Embryonic facial prominence (tissue), 1 donor: ENCODE measurements at regions not wholly inside any gene's neighbourhood (a gene's known extent, or its start where the extent isn't known, plus 50 kb on each side); places are given as distances from the start of the nearest gene placed in this dataset.
A peak's percentile ranks its signal among the peaks of the same experiment; 100 is the strongest.

Experiments
- DNase-seq: peaks from one replicate; pipeline ENCODE4 v3.0.0-alpha.2; 2016; ENCODE audit errors: extremely low spot score

DNA sequence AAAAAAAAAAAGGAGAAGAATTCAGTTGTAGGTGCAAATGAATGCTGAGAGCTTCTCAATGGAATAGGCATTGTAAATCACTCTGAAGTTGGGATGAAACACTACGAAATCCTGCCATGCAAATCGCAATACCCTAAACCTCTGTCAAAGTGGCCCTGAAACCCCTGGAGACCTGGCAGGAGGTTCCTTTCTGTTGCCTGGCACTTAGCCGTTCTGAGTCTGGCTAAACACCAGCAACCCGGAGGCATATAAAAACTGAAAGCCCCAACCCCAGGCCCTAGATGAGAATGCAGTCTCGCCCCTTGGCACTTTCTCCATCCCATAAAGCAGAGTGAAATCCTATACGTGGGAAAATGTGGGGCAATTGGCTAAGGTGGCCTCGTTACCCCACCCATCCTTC lies 151.5 kb upstream of the PARP11 start:
- no peak for DNase-seq

DNA sequence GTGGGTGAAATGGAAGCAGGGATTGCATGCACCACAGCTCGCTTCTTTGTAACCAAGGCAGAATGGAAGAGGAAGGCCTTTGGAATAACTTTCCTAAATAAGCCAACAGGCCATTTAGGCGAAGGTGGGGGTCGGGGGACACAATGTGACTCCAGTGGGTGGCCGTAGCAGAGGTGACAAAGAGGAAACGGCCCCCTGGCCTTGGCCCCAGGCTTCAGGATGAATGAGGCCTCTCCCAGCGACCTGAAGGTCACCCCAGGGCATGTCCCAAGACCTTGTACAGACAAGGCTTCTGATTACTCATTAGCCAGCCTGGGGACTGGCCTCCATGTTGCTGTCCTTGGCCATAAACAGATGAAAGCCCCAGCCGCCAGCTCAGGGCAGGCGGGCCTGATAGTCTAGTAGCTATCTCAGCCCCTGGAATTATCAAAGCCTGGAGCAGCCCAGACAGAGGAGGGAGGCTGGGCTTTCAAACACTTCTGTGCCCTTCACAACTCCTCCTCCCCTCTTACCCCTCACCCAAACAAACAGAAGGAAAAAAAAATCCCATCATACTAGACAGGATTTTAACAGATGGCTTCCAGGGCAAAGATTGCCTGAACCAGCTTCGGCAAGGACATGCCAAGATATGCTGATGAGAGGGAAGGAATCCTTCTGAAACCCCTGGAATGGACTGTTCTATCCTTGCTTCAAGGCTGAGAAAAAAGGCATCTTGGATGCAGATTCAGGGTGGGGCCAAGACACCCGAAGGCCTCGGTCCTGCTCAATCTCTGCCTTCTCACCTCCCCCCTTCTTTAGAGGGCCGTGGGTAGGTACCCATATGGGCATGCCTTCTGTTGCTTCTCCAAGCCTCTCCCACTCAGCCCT lies 142.3 kb upstream of the PARP11 start:
- peak; percentile 5 for DNase-seq

- DNase-seq: no peak
Observed at GRCh38 chr12:4014858-4015224, 141.6 kb upstream of the PARP11 start.

- peak; percentile 5 for DNase-seq
Observed at GRCh38 chr12:4014444-4014843, 141.2 kb upstream of the PARP11 start.

- peak; percentile 5 for DNase-seq
Observed at GRCh38 chr12:4012977-4013968, 140.1 kb upstream of the PARP11 start.

DNA sequence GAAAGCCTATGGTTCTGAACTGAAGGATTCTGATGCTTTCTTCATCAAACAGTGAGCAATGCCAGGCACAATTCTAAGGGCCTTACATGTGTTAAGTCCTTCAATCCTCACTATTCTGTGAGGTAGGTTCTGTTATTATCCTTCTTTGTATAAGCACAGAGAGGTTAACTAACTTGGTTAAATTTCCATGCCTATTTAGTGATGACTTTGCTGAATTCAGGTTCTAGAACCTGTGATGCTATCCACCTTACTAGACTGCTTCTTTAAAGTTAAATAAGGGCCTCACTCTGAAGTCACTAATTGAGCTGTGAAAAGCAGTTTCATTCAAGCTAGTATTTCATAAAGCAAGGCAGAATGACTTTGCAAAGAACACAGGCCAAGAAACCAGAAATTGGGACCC lies 138.9 kb upstream of the PARP11 start:
- peak; percentile 4 for DNase-seq

DNA sequence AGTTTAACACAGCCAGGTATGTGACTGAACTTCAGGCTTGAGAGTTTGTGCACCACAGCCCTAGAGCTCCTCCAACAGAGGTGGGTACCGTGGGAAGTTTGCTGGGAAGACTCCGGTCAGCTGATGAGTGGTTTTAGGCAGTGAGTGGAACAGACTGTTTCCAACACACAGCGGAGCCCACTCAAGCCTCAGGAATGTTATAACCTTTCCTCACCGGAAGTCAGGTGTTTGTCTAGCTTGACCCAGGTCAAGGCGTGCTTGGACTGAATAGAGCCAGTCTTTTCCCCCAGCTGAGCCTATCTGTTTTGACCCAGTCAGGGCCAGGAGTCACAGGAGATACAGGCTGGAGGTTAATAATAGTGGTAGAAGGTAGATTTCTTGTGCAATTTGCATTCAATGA lies 138.4 kb upstream of the PARP11 start:
- peak; percentile 1 for DNase-seq

GRCh38 chr12:4009979-4010704 lies 136.9 kb upstream of the PARP11 start:
- DNase-seq: peak; percentile 4

DNA sequence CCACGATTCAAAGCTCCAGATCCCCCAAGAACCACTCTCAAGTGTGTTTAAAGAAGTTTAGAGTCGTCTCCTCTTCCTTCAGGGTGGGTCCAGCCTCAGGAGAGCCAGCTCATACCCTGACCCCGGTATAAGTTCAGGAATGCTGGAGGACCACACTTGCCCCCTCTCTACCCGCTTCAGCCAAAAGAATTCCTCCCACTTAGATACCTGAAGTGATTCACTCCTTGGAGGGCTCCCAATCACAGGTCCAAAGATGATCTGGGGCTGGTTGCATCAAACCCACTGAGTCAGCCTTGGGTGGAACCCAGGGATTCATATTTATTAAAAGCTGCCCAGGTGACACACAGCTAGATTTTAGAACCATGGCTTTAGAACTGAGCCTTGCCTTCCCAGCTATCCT lies 133.5 kb upstream of the PARP11 start:
- no peak for DNase-seq

GRCh38 chr12:4005851-4006430 lies 132.7 kb upstream of the PARP11 start:
- peak; percentile 4 for DNase-seq

DNA sequence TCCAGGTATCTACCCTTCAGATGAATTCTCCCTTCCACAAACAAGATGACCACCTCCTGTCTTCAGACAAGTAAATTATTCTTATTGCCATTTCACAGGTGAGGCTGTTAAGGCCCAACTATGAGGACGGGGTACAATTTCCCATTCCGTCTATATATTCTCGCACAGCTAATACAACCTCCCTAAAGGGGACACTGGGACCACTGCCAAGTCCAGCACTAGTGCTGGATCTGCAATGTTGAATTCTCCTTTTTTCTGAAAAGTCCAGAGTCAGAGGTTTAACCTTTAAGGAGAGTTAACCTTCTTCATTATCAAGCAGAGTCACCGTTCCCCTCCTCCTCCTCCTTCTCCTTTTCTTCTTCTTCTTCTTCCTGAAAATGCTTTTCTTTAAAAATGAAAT lies 130.4 kb upstream of the PARP11 start:
- peak; percentile 3 for DNase-seq

DNA sequence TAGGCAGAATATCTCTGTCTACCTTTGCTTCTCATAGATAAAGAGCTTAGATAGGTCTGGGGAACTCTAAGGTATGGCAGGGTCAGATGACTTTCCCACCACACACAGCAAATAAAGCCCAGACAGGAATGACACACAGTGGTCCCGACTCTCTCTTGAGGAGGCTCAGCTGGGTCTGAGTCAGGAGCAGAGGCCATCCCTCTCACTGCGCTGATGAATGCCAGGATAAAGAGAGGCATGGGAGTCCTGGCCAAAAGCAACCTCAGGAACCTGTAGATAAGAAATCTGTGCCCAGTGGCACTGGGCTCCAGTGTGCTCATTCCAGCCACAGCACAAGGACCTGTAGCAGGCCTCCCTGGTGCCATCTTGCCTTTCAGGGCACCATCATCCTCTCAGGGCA lies 129.4 kb upstream of the PARP11 start:
- no peak for DNase-seq

GRCh38 chr12:4001841-4002240 lies 128.6 kb upstream of the PARP11 start:
- DNase-seq: no peak

DNA sequence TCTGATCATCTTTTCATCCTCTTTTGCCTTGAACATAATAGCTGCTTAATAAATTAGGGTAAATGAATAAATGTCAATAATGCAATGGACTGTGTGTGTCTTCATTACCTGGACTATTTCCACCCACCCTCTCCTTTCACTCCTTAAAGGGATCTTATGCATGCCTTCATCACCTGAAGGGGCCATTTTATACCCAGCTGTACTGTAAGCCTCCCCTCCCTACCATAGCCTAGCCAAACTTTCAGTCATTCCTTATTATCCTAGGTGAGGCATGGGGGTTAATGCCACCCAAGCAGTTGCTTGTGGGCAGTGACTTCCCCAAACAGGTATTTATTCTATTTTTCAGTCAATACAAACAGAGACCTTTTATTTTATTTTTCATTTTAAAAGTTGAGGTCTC lies 127.8 kb upstream of the PARP11 start:
- DNase-seq: peak; percentile 1

DNA sequence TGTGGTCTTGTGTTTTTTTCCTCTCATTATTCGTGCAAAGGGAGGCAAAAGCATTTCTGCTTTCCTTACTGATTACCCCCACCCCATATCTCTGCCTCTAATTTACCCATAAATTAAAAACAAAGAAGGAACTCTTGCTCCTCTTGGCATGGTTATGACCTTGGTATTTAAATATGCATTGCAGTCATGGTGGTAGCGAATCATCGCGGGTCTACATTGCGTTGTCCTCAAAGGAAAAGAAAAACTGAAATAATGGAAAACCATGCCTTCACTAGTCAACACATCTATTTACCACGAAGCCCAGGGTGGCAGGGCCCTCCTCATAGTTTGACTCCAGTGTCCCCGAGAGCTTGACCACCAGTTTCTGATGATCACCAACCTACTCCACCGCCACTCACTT lies 126.7 kb upstream of the PARP11 start:
- no peak for DNase-seq

DNA sequence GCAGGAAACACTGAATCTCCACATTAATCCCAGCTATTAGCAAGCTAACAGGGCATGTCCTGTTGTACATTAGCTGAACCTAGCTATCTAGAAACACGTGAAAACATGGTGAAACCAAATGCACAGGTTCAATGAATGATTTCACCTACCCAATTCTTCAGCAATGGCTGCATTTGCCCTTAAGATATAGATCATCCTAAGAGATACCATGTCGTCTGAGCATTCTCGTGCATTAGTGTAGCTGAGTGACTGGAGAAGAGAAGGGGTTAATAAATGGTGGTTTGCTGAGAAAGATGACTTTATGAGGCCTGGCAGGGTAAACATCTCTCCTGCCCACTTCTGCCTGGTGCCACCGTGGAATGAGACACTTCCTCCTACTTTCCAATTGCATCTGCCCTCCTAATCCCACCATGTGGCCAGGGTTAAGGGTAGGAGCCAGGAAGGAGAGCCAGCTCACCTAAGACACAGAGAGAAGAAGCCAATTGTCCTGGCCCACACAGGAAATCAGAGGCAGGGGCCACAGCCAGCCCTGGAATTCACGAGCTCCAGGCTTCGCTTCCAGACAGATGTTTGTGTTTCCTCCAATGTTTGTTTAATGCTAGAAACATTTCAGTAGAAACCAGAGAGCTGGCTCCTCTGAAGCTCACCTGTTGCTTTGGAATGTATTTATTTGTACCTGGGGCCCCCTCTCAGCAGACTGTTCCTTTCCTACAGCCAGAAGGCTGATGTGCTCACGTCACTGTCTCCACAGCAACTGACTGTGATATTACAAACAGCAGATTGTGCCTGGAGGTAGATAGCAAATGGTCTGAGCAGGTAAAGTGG lies 126.0 kb upstream of the PARP11 start:
- DNase-seq: peak; percentile 75

GRCh38 chr12:3998397-3998796 lies 125.2 kb upstream of the PARP11 start:
- peak; percentile 5 for DNase-seq

DNA sequence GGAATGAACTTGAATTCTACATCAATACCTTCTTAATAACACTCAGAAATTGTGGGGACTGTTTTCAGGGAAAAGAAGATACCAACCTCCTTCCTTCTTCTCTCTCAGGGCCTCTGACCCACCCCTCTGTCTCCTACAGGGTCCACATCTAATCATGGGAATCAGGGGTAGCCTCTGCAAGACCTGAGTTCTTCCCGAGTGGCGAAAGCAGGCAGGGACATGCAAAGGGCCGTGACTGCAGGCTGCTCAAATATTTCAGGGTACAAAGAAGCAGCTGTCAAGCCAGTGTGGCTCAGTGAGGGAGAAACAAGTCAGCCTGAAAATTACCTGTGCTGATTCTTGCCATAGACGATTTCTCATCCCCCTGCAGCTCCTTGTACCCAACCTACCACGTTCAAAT lies 123.1 kb upstream of the PARP11 start:
- DNase-seq: no peak

DNA sequence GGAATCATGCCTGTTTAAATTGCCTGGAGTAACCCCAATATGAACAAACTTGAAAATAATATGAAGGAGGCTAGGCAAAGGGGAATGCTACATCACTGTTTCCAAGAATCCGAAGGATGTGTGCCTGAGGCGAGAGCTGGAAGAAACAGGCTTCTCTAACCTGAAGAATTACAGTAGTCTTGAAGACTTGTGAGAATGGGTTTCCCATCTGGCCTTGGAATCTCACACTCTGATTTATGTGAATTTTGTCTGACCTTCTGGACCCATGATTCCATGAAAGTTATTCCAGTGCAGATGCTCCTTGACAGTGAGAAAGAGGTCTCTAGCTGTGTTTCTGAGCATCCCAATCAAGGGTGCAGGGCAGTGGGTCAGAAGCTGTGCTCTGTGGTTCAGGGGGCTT lies 122.1 kb upstream of the PARP11 start:
- no peak for DNase-seq

DNA sequence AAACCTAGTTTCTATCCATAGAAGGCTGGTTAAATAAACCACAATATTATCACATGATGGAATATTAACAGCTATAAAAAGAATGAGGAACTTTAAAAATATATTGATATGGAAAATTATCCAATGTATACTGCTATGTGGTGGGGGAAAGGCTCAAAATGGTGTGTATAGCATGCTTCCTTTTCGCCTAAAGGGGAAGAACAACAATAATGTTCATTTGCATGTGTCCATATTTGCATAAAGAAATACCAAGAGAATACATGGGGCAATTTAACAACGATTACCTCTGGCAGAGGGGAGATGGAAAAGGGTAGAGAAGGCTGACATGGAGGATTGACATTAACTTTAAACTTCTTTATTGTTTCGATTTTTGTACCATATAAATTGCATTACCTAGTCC lies 121.3 kb upstream of the PARP11 start:
- no peak for DNase-seq

- DNase-seq: no peak
Observed at GRCh38 chr12:3992945-3993344, 119.7 kb upstream of the PARP11 start.
